ENCODE measurements at regions not wholly inside any gene's neighbourhood (a gene's known extent, or its start where the extent isn't known, plus 50 kb on each side); places are given as distances from the start of the nearest gene placed in this dataset.

- Histone ChIP-seq H3K4me3 (ENCODE audit: low read length, poor library complexity, severe bottlenecking) (no peak overlapping the region), H3K79me2 (ENCODE audit: insufficient read depth, low read length) (no peaks in the 10 kb centered on the region), H3K27me3 (ENCODE audit: insufficient read depth, low read length, poor library complexity, severe bottlenecking) (no peaks in the 10 kb centered on the region), H3K4me2 (ENCODE audit: low read depth, low read length, poor library complexity, severe bottlenecking) (no peak overlapping the region), H3K36me3 (ENCODE audit: insufficient read depth, low read length) (no peaks in the 10 kb centered on the region), H3K9ac (ENCODE audit: low read depth, low read length, poor library complexity, severe bottlenecking) (no peak overlapping the region), H3K9me3 (ENCODE audit: insufficient read depth, low read depth, low read length) (no peaks in the 10 kb centered on the region), H3K4me1 (ENCODE audit: insufficient read depth, low read length, poor library complexity, severe bottlenecking) (no peaks in the 10 kb centered on the region), H4K20me1 (ENCODE audit: insufficient read depth, low read length, poor library complexity, severe bottlenecking) (no peaks in the 10 kb centered on the region), H3K9me2 (replicated peaks; ENCODE audit: low read depth, low read length) (no peaks in the 10 kb centered on the region), H2AFZ (ENCODE audit: low read length) (no peak overlapping the region), H3F3A (ENCODE audit: low read depth) (no peaks in the 10 kb centered on the region)
- TF ChIP-seq EZH2phosphoT487 (IDR thresholded peaks at IDR 0.05; ENCODE audit: borderline replicate concordance) (no peak), CTCF (conservative IDR thresholded peaks at IDR 0.05; ENCODE audit: low read length) (no peak)
Measured at GRCh38 chr2:47236503-47237215, 60.3 kb upstream of the CALM2 start.

GRCh38 chr2:47235132-47235531 lies 58.8 kb upstream of the CALM2 start:
- TF ChIP-seq CTCF (conservative IDR thresholded peaks at IDR 0.05; ENCODE audit: low read length) = no peak
- no peak for TF ChIP-seq EZH2phosphoT487 (IDR thresholded peaks at IDR 0.05; ENCODE audit: borderline replicate concordance)
- H3F3A ChIP-seq (ENCODE audit: low read depth) = no peaks in the 10 kb centered on the region
- no peak overlapping the region for H3K4me2 ChIP-seq (ENCODE audit: low read depth, low read length, poor library complexity, severe bottlenecking)
- H3K4me3 ChIP-seq (ENCODE audit: low read length, poor library complexity, severe bottlenecking) = no peak overlapping the region
- no peaks in the 10 kb centered on the region for H4K20me1 ChIP-seq (ENCODE audit: insufficient read depth, low read length, poor library complexity, severe bottlenecking)
- H3K36me3 ChIP-seq (ENCODE audit: insufficient read depth, low read length) = no peaks in the 10 kb centered on the region
- no peaks in the 10 kb centered on the region for H3K79me2 ChIP-seq (ENCODE audit: insufficient read depth, low read length)
- H3K9me3 ChIP-seq (ENCODE audit: insufficient read depth, low read depth, low read length) = no peaks in the 10 kb centered on the region
- H3K9ac ChIP-seq (ENCODE audit: low read depth, low read length, poor library complexity, severe bottlenecking) = no peak overlapping the region
- no peaks in the 10 kb centered on the region for H3K4me1 ChIP-seq (ENCODE audit: insufficient read depth, low read length, poor library complexity, severe bottlenecking)
- H3K27me3 ChIP-seq (ENCODE audit: insufficient read depth, low read length, poor library complexity, severe bottlenecking) = no peaks in the 10 kb centered on the region
- H3K9me2 ChIP-seq (replicated peaks; ENCODE audit: low read depth, low read length) = no peaks in the 10 kb centered on the region
- no peak overlapping the region for H2AFZ ChIP-seq (ENCODE audit: low read length)

- TF ChIP-seq EZH2phosphoT487 (IDR thresholded peaks at IDR 0.05; ENCODE audit: borderline replicate concordance) (no peak), CTCF (conservative IDR thresholded peaks at IDR 0.05; ENCODE audit: low read length) (no peak)
- H3K9me3 ChIP-seq (ENCODE audit: insufficient read depth, low read depth, low read length) = no peaks in the 10 kb centered on the region
- H3K9ac ChIP-seq (ENCODE audit: low read depth, low read length, poor library complexity, severe bottlenecking) = no peak overlapping the region
- no peaks in the 10 kb centered on the region for H3K36me3 ChIP-seq (ENCODE audit: insufficient read depth, low read length)
- H3K27me3 ChIP-seq (ENCODE audit: insufficient read depth, low read length, poor library complexity, severe bottlenecking) = no peaks in the 10 kb centered on the region
- H3K4me1 ChIP-seq (ENCODE audit: insufficient read depth, low read length, poor library complexity, severe bottlenecking) = no peaks in the 10 kb centered on the region
- H3K4me3 ChIP-seq (ENCODE audit: low read length, poor library complexity, severe bottlenecking) = no peak overlapping the region
- H3K9me2 ChIP-seq (replicated peaks; ENCODE audit: low read depth, low read length) = no peaks in the 10 kb centered on the region
- no peaks in the 10 kb centered on the region for H4K20me1 ChIP-seq (ENCODE audit: insufficient read depth, low read length, poor library complexity, severe bottlenecking)
- H3K4me2 ChIP-seq (ENCODE audit: low read depth, low read length, poor library complexity, severe bottlenecking) = no peak overlapping the region
- H2AFZ ChIP-seq (ENCODE audit: low read length) = no peak overlapping the region
- no peaks in the 10 kb centered on the region for H3K79me2 ChIP-seq (ENCODE audit: insufficient read depth, low read length)
- H3F3A ChIP-seq (ENCODE audit: low read depth) = no peaks in the 10 kb centered on the region
Measured at GRCh38 chr2:47234456-47234855, 58.1 kb upstream of the CALM2 start.
